Tibial artery (tissue), 4 donors: ENCODE measurements at regions not wholly inside any gene's neighbourhood (a gene's known extent, or its start where the extent isn't known, plus 50 kb on each side); places are given as distances from the start of the nearest gene placed in this dataset.

Source experiments
- DNase-seq, 2 donors: peaks; one replicate each; pipeline ENCODE4 v3.0.0-alpha.2; 2019
- H3K27ac ChIP-seq, 2 donors: fragments of 200-600 bp; sonication (generic) in 1 of 2; 1 replicate in 1 of 2; 2 replicates in 1 of 2; pipeline ENCODE4 v1.5.1; 2018 to 2019; ENCODE audit warnings: mild to moderate bottlenecking in 1 of 2
- H3K27me3 ChIP-seq, 2 donors: fragments of 200-600 bp; sonication (generic) in 1 of 2; one replicate each; pipeline versions ENCODE4 v1.5.1 to v1.6.0; 2016 to 2019
- H3K36me3 ChIP-seq, 3 donors: fragments of 200-600 bp; sonication (generic) in 2 of 3; one replicate each; pipeline ENCODE4 v1.5.1; 2016 to 2019; ENCODE audit warnings: mild to moderate bottlenecking in 2 of 3
- H3K4me1 ChIP-seq, 4 donors: fragments of 200-600 bp; sonication (generic) in 2 of 4; 1 replicate in 3 of 4; 2 replicates in 1 of 4; pipeline ENCODE4 v1.5.1; 2016 to 2019
- H3K4me3 ChIP-seq, 2 donors: fragments of 200-600 bp; sonication (generic) in 1 of 2; 1 replicate in 1 of 2; 2 replicates in 1 of 2; pipeline ENCODE4 v1.5.1; 2018 to 2019; ENCODE audit warnings: mild to moderate bottlenecking in 2 of 2
- H3K9me3 ChIP-seq, 3 donors: fragments of 200-600 bp; sonication (generic) in 1 of 3; one replicate each; pipeline ENCODE4 v1.5.1; 2016 to 2019
- intact Hi-C: fragments of 100-400 bp; cut with DNase I; formaldehyde crosslinking; loops from one replicate; pipeline ENCODE4 v1.15.0; 2023; ENCODE audit warnings: low total_unique reads
- TF ChIP-seq, protein P1 (sequence below), 2 experiments: fragments of 200-600 bp in 1 of 2; fragments of 450-650 bp in 1 of 2; IDR thresholded peaks; one replicate each; pipeline ENCODE4 v1.5.1; 2017 to 2019; ENCODE audit warnings: antibody characterized with exemption in 2 of 2, mild to moderate bottlenecking in 1 of 2, moderate library complexity in 1 of 2

DNA sequence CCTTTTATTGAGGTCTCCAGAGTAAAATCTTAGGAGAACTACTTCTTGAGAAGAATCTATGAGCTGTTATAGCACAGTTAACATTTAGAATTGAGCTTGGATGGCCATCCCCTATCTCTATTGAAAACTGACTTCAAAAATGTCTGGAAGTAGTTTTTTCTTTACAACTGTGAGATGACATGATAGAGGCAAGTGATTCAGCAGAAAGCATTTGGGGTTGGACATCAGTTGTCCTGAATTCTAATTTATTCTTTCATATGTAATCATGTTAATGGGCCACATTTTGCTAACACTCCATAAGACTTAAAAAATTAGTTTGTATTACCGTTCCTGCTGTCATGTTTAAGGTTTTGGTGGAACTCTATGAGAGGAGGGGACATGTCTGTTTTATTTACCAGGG lies 237.0 kb upstream of the SLC14A2 start:
- Histone ChIP-seq H3K4me1 (no peaks in the 10 kb centered on the region), H3K9me3 (no peaks in the 10 kb centered on the region), H3K27ac (no peak overlapping the region), H3K36me3 (no peaks in the 10 kb centered on the region), H3K27me3 (no peaks in the 10 kb centered on the region), H3K4me3 (no peak overlapping the region)
- DNase-seq = no peak
- TF ChIP-seq, protein P1, sequence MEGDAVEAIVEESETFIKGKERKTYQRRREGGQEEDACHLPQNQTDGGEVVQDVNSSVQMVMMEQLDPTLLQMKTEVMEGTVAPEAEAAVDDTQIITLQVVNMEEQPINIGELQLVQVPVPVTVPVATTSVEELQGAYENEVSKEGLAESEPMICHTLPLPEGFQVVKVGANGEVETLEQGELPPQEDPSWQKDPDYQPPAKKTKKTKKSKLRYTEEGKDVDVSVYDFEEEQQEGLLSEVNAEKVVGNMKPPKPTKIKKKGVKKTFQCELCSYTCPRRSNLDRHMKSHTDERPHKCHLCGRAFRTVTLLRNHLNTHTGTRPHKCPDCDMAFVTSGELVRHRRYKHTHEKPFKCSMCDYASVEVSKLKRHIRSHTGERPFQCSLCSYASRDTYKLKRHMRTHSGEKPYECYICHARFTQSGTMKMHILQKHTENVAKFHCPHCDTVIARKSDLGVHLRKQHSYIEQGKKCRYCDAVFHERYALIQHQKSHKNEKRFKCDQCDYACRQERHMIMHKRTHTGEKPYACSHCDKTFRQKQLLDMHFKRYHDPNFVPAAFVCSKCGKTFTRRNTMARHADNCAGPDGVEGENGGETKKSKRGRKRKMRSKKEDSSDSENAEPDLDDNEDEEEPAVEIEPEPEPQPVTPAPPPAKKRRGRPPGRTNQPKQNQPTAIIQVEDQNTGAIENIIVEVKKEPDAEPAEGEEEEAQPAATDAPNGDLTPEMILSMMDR (IDR thresholded peaks at IDR 0.05) = no peak
- intact Hi-C loops = loop anchor here (10.0 kb wide), 1 partner anchor 54 kb away; no protein-coding TSS in a partner anchor

- H3K27ac ChIP-seq = no peak overlapping the region
- no peaks in the 10 kb centered on the region for H3K9me3 ChIP-seq
- DNase-seq = no peak
- no peaks in the 10 kb centered on the region for H3K4me1 ChIP-seq
- H3K36me3 ChIP-seq = no peaks in the 10 kb centered on the region
- no peak overlapping the region for H3K4me3 ChIP-seq
- TF ChIP-seq, protein P1 (IDR thresholded peaks at IDR 0.05) = no peak
- intact Hi-C loops = loop anchor here (10.0 kb wide), 1 partner anchor 54 kb away; no protein-coding TSS in a partner anchor
- no peaks in the 10 kb centered on the region for H3K27me3 ChIP-seq
These were observed 236.3 kb upstream of the SLC14A2 start for GRCh38 chr18:45378933-45379332.

DNA sequence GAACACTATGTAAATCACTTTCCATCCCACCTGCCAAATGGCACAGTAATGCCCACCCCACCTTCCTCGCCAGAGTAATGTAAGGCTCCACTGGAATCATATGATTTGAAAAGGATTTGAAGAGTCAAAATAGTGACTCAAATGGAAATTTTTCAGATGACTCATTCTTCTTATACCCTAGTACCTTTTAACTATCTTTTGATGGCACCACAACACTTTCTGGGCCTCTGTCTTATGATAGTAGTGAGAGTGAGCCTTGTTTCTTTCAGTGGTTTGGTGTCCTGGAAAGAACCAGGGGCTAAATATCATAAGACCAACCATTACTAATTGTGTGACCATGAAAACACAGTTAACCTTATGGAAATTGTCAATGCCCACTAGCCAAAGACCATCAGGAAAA lies 235.4 kb upstream of the SLC14A2 start:
- intact Hi-C loops = loop anchor here (10.0 kb wide), 1 partner anchor 55 kb away; no protein-coding TSS in a partner anchor
- Histone ChIP-seq H3K36me3 (no peaks in the 10 kb centered on the region), H3K27ac (no peak overlapping the region), H3K4me1 (no peaks in the 10 kb centered on the region), H3K4me3 (no peak overlapping the region), H3K9me3 (no peaks in the 10 kb centered on the region), H3K27me3 (no peaks in the 10 kb centered on the region)
- no peak for DNase-seq
- TF ChIP-seq, protein P1 (IDR thresholded peaks at IDR 0.05) = no peak

GRCh38 chr18:45381282-45381681 lies 234.0 kb upstream of the SLC14A2 start:
- TF ChIP-seq, protein P1 (IDR thresholded peaks at IDR 0.05) = no peak
- intact Hi-C loops = no loop called here
- no peaks in the 10 kb centered on the region for H3K27me3 ChIP-seq

DNA sequence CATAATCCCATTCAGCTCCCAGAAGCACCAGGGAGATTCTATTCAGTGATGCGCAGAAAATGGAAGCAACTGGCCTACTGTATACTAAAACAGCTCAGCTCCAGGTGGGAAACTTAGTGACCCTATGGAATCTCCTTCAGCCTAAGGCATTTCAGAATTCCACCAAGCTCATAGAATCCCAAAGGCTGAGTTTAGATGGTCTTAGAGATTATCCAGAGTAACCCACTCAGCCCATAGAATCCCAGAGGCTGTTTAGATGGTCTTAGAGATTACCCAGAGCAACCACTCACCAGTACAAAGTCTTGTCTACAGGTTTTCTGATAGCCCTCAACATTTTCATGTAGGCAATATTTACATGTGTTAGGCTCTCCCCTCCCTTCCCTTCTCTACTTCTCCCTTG lies 232.0 kb upstream of the SLC14A2 start:
- Histone ChIP-seq H3K9me3 (no peaks in the 10 kb centered on the region), H3K4me3 (no peak overlapping the region), H3K27ac (no peak overlapping the region), H3K36me3 (no peaks in the 10 kb centered on the region), H3K4me1 (no peaks in the 10 kb centered on the region), H3K27me3 (no peaks in the 10 kb centered on the region)
- TF ChIP-seq, protein P1 (IDR thresholded peaks at IDR 0.05) = no peak
- no peak for DNase-seq
- intact Hi-C loops = no loop called here

More at GRCh38 chr18:45381282-45381681, 234.0 kb upstream of the SLC14A2 start:
- Histone ChIP-seq H3K36me3 (no peaks in the 10 kb centered on the region), H3K4me1 (no peaks in the 10 kb centered on the region), H3K27ac (no peak overlapping the region), H3K4me3 (no peak overlapping the region), H3K9me3 (no peaks in the 10 kb centered on the region)
- DNase-seq = no peak
